ENCODE measurements at regions not wholly inside any gene's neighbourhood (a gene's known extent, or its start where the extent isn't known, plus 50 kb on each side); places are given as distances from the start of the nearest gene placed in this dataset.
"Not testable (repeated sequence)": the region's sequence is repeated elsewhere in the genome, so short reads cannot be mapped to it uniquely, and the experiment has no call there.

- not testable (repeated sequence) for H3K4ac ChIP-seq (ENCODE audit: low read depth, low read length); H3K14ac ChIP-seq (ENCODE audit: low read length); H2BK120ac ChIP-seq (ENCODE audit: insufficient read depth, low read length, poor library complexity); H2BK12ac ChIP-seq (ENCODE audit: low read length); H3K79me1 ChIP-seq (ENCODE audit: low read length); H4K12ac ChIP-seq (ENCODE audit: low read depth, low read length); H3K4me3 ChIP-seq (ENCODE audit: low read depth, low read length); H2BK5ac ChIP-seq (ENCODE audit: low read depth, low read length, poor library complexity); H3K79me2 ChIP-seq (ENCODE audit: control insufficient read depth, insufficient read depth, low read length, poor library complexity); H3K4me2 ChIP-seq (ENCODE audit: low read length); H2AFZ ChIP-seq (ENCODE audit: insufficient read depth, low read length, poor library complexity); H3K18ac ChIP-seq (ENCODE audit: low read length); DNase-seq; H2AK5ac ChIP-seq (ENCODE audit: low read length); H3K36me3 ChIP-seq (ENCODE audit: control insufficient read depth in 1 of 2, insufficient read depth in 2 of 2, low read length in 2 of 2); H4K8ac ChIP-seq (ENCODE audit: low read depth, low read length); H3K27me3 ChIP-seq (ENCODE audit: insufficient read depth, low read length); H3K4me1 ChIP-seq (ENCODE audit: control insufficient read depth in 1 of 2, insufficient read depth in 2 of 2, low read length in 2 of 2); H3K27ac ChIP-seq (ENCODE audit: low read depth, low read length); H3K23ac ChIP-seq (ENCODE audit: low read length); H3K9me3 ChIP-seq (ENCODE audit: insufficient read depth, low read depth, low read length); H3K9ac ChIP-seq (ENCODE audit: low read length); H4K91ac ChIP-seq (ENCODE audit: low read depth, low read length)
- WGBS (ENCODE audit: extremely low coverage, insufficient coverage, insufficient read length), result no CpG with 5 or more reads among the region's 20 CpGs
Measured at GRCh38 chr5:19141937-19142524, 846.0 kb downstream of the CDH18 start.

DNA sequence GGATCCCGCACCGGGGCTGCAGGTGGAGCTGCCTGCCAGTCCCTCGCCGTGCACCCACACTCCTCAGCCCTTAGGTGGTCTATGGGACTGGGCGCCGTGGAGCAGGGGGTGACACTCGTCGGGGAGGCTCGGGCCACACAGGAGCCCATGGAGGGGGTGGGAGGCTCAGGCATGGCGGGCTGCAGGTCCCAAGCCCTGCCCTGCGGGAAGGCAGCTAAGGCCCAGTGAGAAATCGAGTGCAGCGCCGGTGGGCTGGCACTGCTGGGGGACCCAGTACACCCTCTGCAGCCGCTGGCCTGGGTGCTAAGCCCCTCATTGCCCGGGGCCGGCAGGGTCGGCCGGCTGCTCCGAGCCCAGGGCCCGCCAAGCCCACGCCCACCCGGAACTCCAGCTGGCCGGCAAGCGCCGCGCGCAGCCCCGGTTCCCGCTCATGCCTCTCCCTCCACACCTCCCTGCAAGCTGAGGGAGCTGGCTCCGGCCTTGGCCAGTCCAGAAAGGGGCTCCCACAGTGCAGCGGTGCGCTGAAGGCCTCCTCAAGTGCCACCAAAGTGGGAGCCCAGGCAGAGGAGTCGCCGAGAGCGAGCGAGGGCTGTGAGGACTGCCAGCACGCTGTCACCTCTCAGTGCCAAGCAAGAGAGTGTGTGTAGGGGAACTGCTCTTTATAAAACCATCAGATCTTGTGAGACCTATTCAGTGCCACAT lies 845.1 kb downstream of the CDH18 start:
- H4K91ac ChIP-seq (ENCODE audit: low read depth, low read length); H3K79me2 ChIP-seq (ENCODE audit: control insufficient read depth, insufficient read depth, low read length, poor library complexity); H3K4ac ChIP-seq (ENCODE audit: low read depth, low read length); H2BK12ac ChIP-seq (ENCODE audit: low read length); H2BK120ac ChIP-seq (ENCODE audit: insufficient read depth, low read length, poor library complexity); H3K27me3 ChIP-seq (ENCODE audit: insufficient read depth, low read length); H3K36me3 ChIP-seq (ENCODE audit: control insufficient read depth in 1 of 2, insufficient read depth in 2 of 2, low read length in 2 of 2); H4K12ac ChIP-seq (ENCODE audit: low read depth, low read length); H3K23ac ChIP-seq (ENCODE audit: low read length); H3K9ac ChIP-seq (ENCODE audit: low read length); H4K8ac ChIP-seq (ENCODE audit: low read depth, low read length); H3K14ac ChIP-seq (ENCODE audit: low read length); H3K79me1 ChIP-seq (ENCODE audit: low read length); H2AK5ac ChIP-seq (ENCODE audit: low read length); H3K4me1 ChIP-seq (ENCODE audit: control insufficient read depth in 1 of 2, insufficient read depth in 2 of 2, low read length in 2 of 2); DNase-seq; H3K18ac ChIP-seq (ENCODE audit: low read length); H3K4me2 ChIP-seq (ENCODE audit: low read length); H2BK5ac ChIP-seq (ENCODE audit: low read depth, low read length, poor library complexity); H2AFZ ChIP-seq (ENCODE audit: insufficient read depth, low read length, poor library complexity); H3K27ac ChIP-seq (ENCODE audit: low read depth, low read length); H3K9me3 ChIP-seq (ENCODE audit: insufficient read depth, low read depth, low read length); H3K4me3 ChIP-seq (ENCODE audit: low read depth, low read length): not testable (repeated sequence)
- WGBS (ENCODE audit: extremely low coverage, insufficient coverage, insufficient read length), result no CpG with 5 or more reads among the region's 38 CpGs

DNA sequence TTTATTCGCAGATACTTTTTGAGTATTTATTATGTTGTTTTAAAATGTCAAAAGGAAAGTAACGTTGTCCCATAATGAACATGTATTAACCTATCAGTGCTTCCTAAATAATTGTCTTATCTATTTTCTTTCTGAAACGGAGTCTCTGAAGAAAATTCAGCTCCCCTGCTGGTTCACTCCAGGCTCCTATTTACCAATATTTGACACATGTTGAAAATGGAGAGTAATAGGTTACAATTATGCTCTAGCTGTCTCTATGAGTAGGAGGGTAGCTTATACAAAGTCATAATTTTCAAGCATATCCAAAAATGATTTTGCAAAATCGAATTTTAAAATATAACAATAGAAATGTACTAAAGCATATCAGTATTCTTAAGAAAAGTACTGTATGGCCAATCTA lies 844.1 kb downstream of the CDH18 start:
- H3K27ac ChIP-seq (ENCODE audit: low read depth, low read length), result no peak overlapping the region
- no peak overlapping the region for H3K4ac ChIP-seq (ENCODE audit: low read depth, low read length)
- H2BK120ac ChIP-seq (ENCODE audit: insufficient read depth, low read length, poor library complexity), result no peak overlapping the region
- H2AK5ac ChIP-seq (ENCODE audit: low read length), result no peak overlapping the region
- DNase-seq, result no peak
- H3K23ac ChIP-seq (ENCODE audit: low read length), result no peak overlapping the region
- no peaks in the 10 kb centered on the region for H3K36me3 ChIP-seq (ENCODE audit: control insufficient read depth in 1 of 2, insufficient read depth in 2 of 2, low read length in 2 of 2)
- H3K14ac ChIP-seq (ENCODE audit: low read length), result no peak overlapping the region
- no peaks in the 10 kb centered on the region for H3K4me1 ChIP-seq (ENCODE audit: control insufficient read depth in 1 of 2, insufficient read depth in 2 of 2, low read length in 2 of 2)
- no peak overlapping the region for H2BK5ac ChIP-seq (ENCODE audit: low read depth, low read length, poor library complexity)
- H3K18ac ChIP-seq (ENCODE audit: low read length), result no peak overlapping the region
- H3K79me2 ChIP-seq (ENCODE audit: control insufficient read depth, insufficient read depth, low read length, poor library complexity), result no peaks in the 10 kb centered on the region
- no peak overlapping the region for H4K8ac ChIP-seq (ENCODE audit: low read depth, low read length)
- no peaks in the 10 kb centered on the region for H3K79me1 ChIP-seq (ENCODE audit: low read length)
- no CpG with 5 or more reads among the region's 4 CpGs for WGBS (ENCODE audit: extremely low coverage, insufficient coverage, insufficient read length)
- H3K27me3 ChIP-seq (ENCODE audit: insufficient read depth, low read length), result no peaks in the 10 kb centered on the region
- H4K91ac ChIP-seq (ENCODE audit: low read depth, low read length), result no peak overlapping the region
- H3K9ac ChIP-seq (ENCODE audit: low read length), result no peak overlapping the region
- H3K9me3 ChIP-seq (ENCODE audit: insufficient read depth, low read depth, low read length), result no peaks in the 10 kb centered on the region
- H3K4me2 ChIP-seq (ENCODE audit: low read length), result no peak overlapping the region
- H2AFZ ChIP-seq (ENCODE audit: insufficient read depth, low read length, poor library complexity), result no peak overlapping the region
- H2BK12ac ChIP-seq (ENCODE audit: low read length), result no peak overlapping the region
- no peak overlapping the region for H4K12ac ChIP-seq (ENCODE audit: low read depth, low read length)
- H3K4me3 ChIP-seq (ENCODE audit: low read depth, low read length), result no peak overlapping the region

DNA sequence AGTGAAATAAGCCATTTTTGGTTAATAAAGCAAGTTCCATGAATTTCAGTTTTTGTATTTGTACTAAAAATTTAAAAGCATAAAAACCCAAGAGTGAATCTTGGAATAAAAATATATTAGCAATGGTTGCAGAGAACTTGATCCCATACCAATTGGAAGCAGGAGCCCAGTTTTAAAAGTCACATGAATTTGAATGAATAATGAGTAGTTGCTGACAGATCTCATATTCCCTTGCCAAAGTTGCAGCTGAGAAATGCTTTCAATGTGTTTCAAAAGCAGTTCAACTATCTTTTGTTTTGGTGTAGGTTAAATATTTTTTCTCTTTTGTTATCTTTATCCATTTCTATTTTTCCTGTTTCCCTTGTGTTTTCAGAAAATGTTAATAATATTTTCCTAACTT lies 818.6 kb downstream of the CDH18 start:
- no peak overlapping the region for H4K91ac ChIP-seq (ENCODE audit: low read depth, low read length)
- H3K27me3 ChIP-seq (ENCODE audit: insufficient read depth, low read length), result no peaks in the 10 kb centered on the region
- no peak overlapping the region for H4K12ac ChIP-seq (ENCODE audit: low read depth, low read length)
- no peak overlapping the region for H3K4ac ChIP-seq (ENCODE audit: low read depth, low read length)
- H3K23ac ChIP-seq (ENCODE audit: low read length), result no peak overlapping the region
- no peak overlapping the region for H2AK5ac ChIP-seq (ENCODE audit: low read length)
- H3K4me1 ChIP-seq (ENCODE audit: control insufficient read depth in 1 of 2, insufficient read depth in 2 of 2, low read length in 2 of 2), result no peaks in the 10 kb centered on the region
- DNase-seq, result no peak
- no peak overlapping the region for H2BK12ac ChIP-seq (ENCODE audit: low read length)
- H3K4me2 ChIP-seq (ENCODE audit: low read length), result no peak overlapping the region
- no peak overlapping the region for H2BK5ac ChIP-seq (ENCODE audit: low read depth, low read length, poor library complexity)
- H3K4me3 ChIP-seq (ENCODE audit: low read depth, low read length), result no peak overlapping the region
- no peak overlapping the region for H3K9ac ChIP-seq (ENCODE audit: low read length)
- H3K9me3 ChIP-seq (ENCODE audit: insufficient read depth, low read depth, low read length), result no peaks in the 10 kb centered on the region
- no peak overlapping the region for H2BK120ac ChIP-seq (ENCODE audit: insufficient read depth, low read length, poor library complexity)
- no peak overlapping the region for H3K18ac ChIP-seq (ENCODE audit: low read length)
- no peaks in the 10 kb centered on the region for H3K36me3 ChIP-seq (ENCODE audit: control insufficient read depth in 1 of 2, insufficient read depth in 2 of 2, low read length in 2 of 2)
- H3K14ac ChIP-seq (ENCODE audit: low read length), result no peak overlapping the region
- no peaks in the 10 kb centered on the region for H3K79me1 ChIP-seq (ENCODE audit: low read length)
- no peaks in the 10 kb centered on the region for H3K79me2 ChIP-seq (ENCODE audit: control insufficient read depth, insufficient read depth, low read length, poor library complexity)
- no peak overlapping the region for H2AFZ ChIP-seq (ENCODE audit: insufficient read depth, low read length, poor library complexity)
- H4K8ac ChIP-seq (ENCODE audit: low read depth, low read length), result no peak overlapping the region
- H3K27ac ChIP-seq (ENCODE audit: low read depth, low read length), result no peak overlapping the region

All from trophoblast cell (in vitro differentiated cells and primary cell).